Keratinocyte (primary cell): ENCODE measurements at regions not wholly inside any gene's neighbourhood (a gene's known extent, or its start where the extent isn't known, plus 50 kb on each side); places are given as distances from the start of the nearest gene placed in this dataset.
"Not testable (repeated sequence)": the region's sequence is repeated elsewhere in the genome, so short reads cannot be mapped to it uniquely, and the experiment has no call there.

Experiments
- DNase-seq: peaks from one replicate; pipeline ENCODE4 v3.0.0-alpha.2; 2011; ENCODE audit warnings: low read depth, missing footprints, low spot score
- FAIRE-seq: peaks from 2 replicates; lab custom pipeline; 2011; peaks lifted over from hg19 to GRCh38; lab: Jason Lieb, UNC
- H2AFZ ChIP-seq: 2 replicates; pipeline ENCODE4 v1.6.0; 2012; ENCODE audit warnings: low read length, control low read depth, inconsistent platforms; ENCODE audit not compliant: control insufficient read depth
- H3K27ac ChIP-seq: 2 replicates; pipeline ENCODE4 v1.5.1; 2011; ENCODE audit warnings: low read length; ENCODE audit not compliant: control insufficient read depth, insufficient read depth
- H3K27me3 ChIP-seq: 3 replicates; pipeline ENCODE4 v1.6.0; 2011; ENCODE audit warnings: low read length; ENCODE audit not compliant: control insufficient read depth, insufficient read depth; ENCODE audit errors: extremely low read depth
- H3K36me3 ChIP-seq, 2 experiments: 2 replicates in 1 of 2; 3 replicates in 1 of 2; pipeline ENCODE4 v1.5.1; 2011; ENCODE audit warnings: low read length in 2 of 2, mild to moderate bottlenecking in 1 of 2; ENCODE audit not compliant: control insufficient read depth in 2 of 2, insufficient read depth in 2 of 2; ENCODE audit errors: extremely low read depth in 1 of 2
- H3K4me1 ChIP-seq: 3 replicates; pipeline ENCODE4 v1.5.1; 2011; ENCODE audit warnings: low read length; ENCODE audit not compliant: control insufficient read depth, insufficient read depth; ENCODE audit errors: extremely low read depth
- H3K4me2 ChIP-seq: 3 replicates; pipeline ENCODE4 v1.6.0; 2011; ENCODE audit warnings: low read depth, low read length; ENCODE audit not compliant: control insufficient read depth, insufficient read depth; ENCODE audit errors: extremely low read depth
- H3K4me3 ChIP-seq, 3 experiments: fragments of 200-600 bp in 1 of 3; sonication (generic) in 1 of 3; 2 replicates in 2 of 3; 3 replicates in 1 of 3; pipeline ENCODE4 v1.5.1; 2011 to 2016; ENCODE audit warnings: low read length in 3 of 3, mild to moderate bottlenecking in 3 of 3, control low read depth in 2 of 3, inconsistent platforms in 1 of 3, low read depth in 1 of 3, mixed read lengths in 1 of 3, mixed run types in 1 of 3, moderate library complexity in 1 of 3; ENCODE audit not compliant: control insufficient read depth in 2 of 3, insufficient read depth in 2 of 3; ENCODE audit errors: extremely low read depth in 1 of 3
- H3K79me2 ChIP-seq: 2 replicates; pipeline ENCODE4 v1.6.0; 2012; ENCODE audit warnings: low read length; ENCODE audit not compliant: control insufficient read depth, insufficient read depth
- H3K9ac ChIP-seq: 3 replicates; pipeline ENCODE4 v1.6.0; 2011; ENCODE audit warnings: low read length; ENCODE audit not compliant: control insufficient read depth, insufficient read depth; ENCODE audit errors: extremely low read depth
- H3K9me1 ChIP-seq: 3 replicates; pipeline ENCODE4 v1.6.0; 2011; ENCODE audit warnings: low read length; ENCODE audit not compliant: control insufficient read depth, insufficient read depth; ENCODE audit errors: extremely low read depth
- H3K9me3 ChIP-seq: 2 replicates; pipeline ENCODE4 v1.5.1; 2012; ENCODE audit warnings: low read depth, low read length; ENCODE audit not compliant: control insufficient read depth
- H4K20me1 ChIP-seq: 3 replicates; pipeline ENCODE4 v1.6.0; 2011; ENCODE audit warnings: low read length; ENCODE audit not compliant: control insufficient read depth, insufficient read depth; ENCODE audit errors: extremely low read depth
- CTCF ChIP-seq, 3 experiments: IDR thresholded peaks in 1 of 3; conservative IDR thresholded peaks in 1 of 3; optimal IDR thresholded peaks in 1 of 3; 2 replicates in 2 of 3; 3 replicates in 1 of 3; pipeline versions ENCODE3 to v1.5.1; 2011; ENCODE audit warnings: low read length in 3 of 3, mild to moderate bottlenecking in 3 of 3, moderate library complexity in 2 of 3, control low read depth in 1 of 3, inconsistent platforms in 1 of 3; ENCODE audit not compliant: insufficient read depth in 2 of 3; ENCODE audit errors: extremely low read depth in 1 of 3
- EZH2 ChIP-seq: IDR thresholded peaks from one replicate; pipeline ENCODE4 v1.6.1; 2012; ENCODE audit warnings: inconsistent platforms, mild to moderate bottlenecking, low read length, moderate library complexity
- dilution Hi-C: fragments of 300-500 bp; cut with MboI; formaldehyde crosslinking; loops from one replicate; pipeline ENCODE4 v1.7.0; 2020; ENCODE audit warnings: low sequenced_read_pairs; ENCODE audit not compliant: extremely low pct_ligation_motif_present

GRCh38 chr13:81377921-81378320, 1037.0 kb upstream of the SPRY2 start:
- TF ChIP-seq CTCF (optimal IDR thresholded peaks at IDR 0.05 in 1 of 3, IDR thresholded peaks at IDR 0.05 in 1 of 3, conservative IDR thresholded peaks at IDR 0.05 in 1 of 3; ENCODE audit: extremely low read depth in 1 of 3, insufficient read depth in 2 of 3, low read length in 3 of 3) (no peak), EZH2 (no peak)
- Histone ChIP-seq H3K79me2 (no peaks in the 10 kb centered on the region), H3K27me3 (no peaks in the 10 kb centered on the region), H3K27ac (no peak overlapping the region), H4K20me1 (no peaks in the 10 kb centered on the region), H2AFZ (no peak overlapping the region), H3K9me1 (no peaks in the 10 kb centered on the region), H3K9ac (no peak overlapping the region), H3K9me3 (no peaks in the 10 kb centered on the region), H3K4me3 (no peak overlapping the region), H3K36me3 (no peaks in the 10 kb centered on the region), H3K4me1 (no peaks in the 10 kb centered on the region), H3K4me2 (no peak overlapping the region)
- FAIRE-seq (no peak), DNase-seq (no peak)
- dilution Hi-C loops, result no loop called here

GRCh38 chr13:81375709-81376108, 1034.8 kb upstream of the SPRY2 start:
- H3K9me3 ChIP-seq, result no peaks in the 10 kb centered on the region
- H3K9ac ChIP-seq, result no peak overlapping the region
- H4K20me1 ChIP-seq, result no peaks in the 10 kb centered on the region
- DNase-seq (no peak), FAIRE-seq (no peak)
- dilution Hi-C loops, result no loop called here
- TF ChIP-seq EZH2 (no peak), CTCF (optimal IDR thresholded peaks at IDR 0.05 in 1 of 3, IDR thresholded peaks at IDR 0.05 in 1 of 3, conservative IDR thresholded peaks at IDR 0.05 in 1 of 3; ENCODE audit: extremely low read depth in 1 of 3, insufficient read depth in 2 of 3, low read length in 3 of 3) (no peak)
- no peaks in the 10 kb centered on the region for H3K27me3 ChIP-seq
- no peak overlapping the region for H3K4me2 ChIP-seq
- H3K36me3 ChIP-seq, result no peaks in the 10 kb centered on the region
- H3K9me1 ChIP-seq, result no peaks in the 10 kb centered on the region
- no peak overlapping the region for H2AFZ ChIP-seq
- no peaks in the 10 kb centered on the region for H3K4me1 ChIP-seq
- no peak overlapping the region for H3K4me3 ChIP-seq
- H3K79me2 ChIP-seq, result no peaks in the 10 kb centered on the region
- no peak overlapping the region for H3K27ac ChIP-seq

GRCh38 chr13:81362711-81363110, 1021.8 kb upstream of the SPRY2 start:
- H2AFZ ChIP-seq, H3K4me3 ChIP-seq, H3K4me2 ChIP-seq, H3K9ac ChIP-seq, H3K9me3 ChIP-seq, DNase-seq, dilution Hi-C loops, H3K9me1 ChIP-seq, H3K27me3 ChIP-seq, H4K20me1 ChIP-seq, H3K27ac ChIP-seq, H3K79me2 ChIP-seq, H3K4me1 ChIP-seq, FAIRE-seq, H3K36me3 ChIP-seq: not testable (repeated sequence)
